Neutrophil (primary cell): ENCODE measurements at regions not wholly inside any gene's neighbourhood (a gene's known extent, or its start where the extent isn't known, plus 50 kb on each side); places are given as distances from the start of the nearest gene placed in this dataset.

Source experiments
- H3K27ac ChIP-seq: fragments of 200-600 bp; sonication (generic); 2 replicates; pipeline ENCODE4 v1.5.1; 2016; ENCODE audit warnings: mild to moderate bottlenecking, moderate library complexity
- H3K27me3 ChIP-seq: fragments of 200-600 bp; sonication (generic); 2 replicates; pipeline ENCODE4 v1.6.0; 2016; ENCODE audit warnings: mild to moderate bottlenecking
- H3K36me3 ChIP-seq: fragments of 200-600 bp; sonication (generic); 2 replicates; pipeline ENCODE4 v1.5.1; 2017
- H3K4me1 ChIP-seq, 2 experiments: fragments of 200-600 bp in 1 of 2; sonication (generic) in 1 of 2; 1 replicate in 1 of 2; 2 replicates in 1 of 2; pipeline versions ENCODE4 v1.5.1 to v1.6.1; 2013 to 2016; ENCODE audit warnings: low read depth in 1 of 2, low read length in 1 of 2, mild to moderate bottlenecking in 1 of 2, moderate library complexity in 1 of 2; ENCODE audit not compliant: control insufficient read depth in 1 of 2, insufficient read depth in 1 of 2
- H3K4me3 ChIP-seq, 2 experiments: fragments of 200-600 bp in 1 of 2; sonication (generic) in 1 of 2; 1 replicate in 1 of 2; 2 replicates in 1 of 2; pipeline ENCODE4 v1.5.1; 2013 to 2016; ENCODE audit warnings: low read depth in 1 of 2, low read length in 1 of 2, mild to moderate bottlenecking in 1 of 2, moderate library complexity in 1 of 2
- H3K9me3 ChIP-seq: fragments of 200-600 bp; sonication (generic); 2 replicates; pipeline ENCODE4 v1.5.1; 2016
- CTCF ChIP-seq: fragments of 200-600 bp; sonication (generic); IDR thresholded peaks from 2 replicates; pipeline ENCODE4 v1.5.1; 2016; ENCODE audit warnings: antibody characterized with exemption

- no peak for TF ChIP-seq CTCF
- Histone ChIP-seq H3K27me3 (no peaks in the 10 kb centered on the region), H3K9me3 (no peaks in the 10 kb centered on the region), H3K27ac (no peak overlapping the region), H3K4me1 (no peaks in the 10 kb centered on the region), H3K36me3 (no peaks in the 10 kb centered on the region), H3K4me3 (no peak overlapping the region)
These were observed 183.9 kb upstream of the WDR11 start for GRCh38 chr10:120667276-120667675.

- Histone ChIP-seq H3K36me3 (no peaks in the 10 kb centered on the region), H3K27ac (no peak overlapping the region), H3K27me3 (no peaks in the 10 kb centered on the region), H3K4me3 (no peak overlapping the region), H3K4me1 (no peaks in the 10 kb centered on the region), H3K9me3 (no peaks in the 10 kb centered on the region)
- TF ChIP-seq CTCF = no peak
These were observed 179.7 kb upstream of the WDR11 start for GRCh38 chr10:120671491-120671890.

- Histone ChIP-seq H3K27ac (no peak overlapping the region), H3K36me3 (no peaks in the 10 kb centered on the region), H3K4me1 (no peaks in the 10 kb centered on the region), H3K9me3 (no peaks in the 10 kb centered on the region), H3K4me3 (no peak overlapping the region), H3K27me3 (no peaks in the 10 kb centered on the region)
- no peak for TF ChIP-seq CTCF
These were observed 167.7 kb upstream of the WDR11 start for GRCh38 chr10:120683454-120683853.

- no peak for TF ChIP-seq CTCF
- H3K27ac ChIP-seq = no peak overlapping the region
- H3K4me3 ChIP-seq = no peak overlapping the region
- no peaks in the 10 kb centered on the region for H3K27me3 ChIP-seq
- H3K36me3 ChIP-seq = no peaks in the 10 kb centered on the region
- no peaks in the 10 kb centered on the region for H3K4me1 ChIP-seq
- no peaks in the 10 kb centered on the region for H3K9me3 ChIP-seq
These were observed 166.9 kb upstream of the WDR11 start for GRCh38 chr10:120684226-120684625.

GRCh38 chr10:120685136-120685535 lies 166.0 kb upstream of the WDR11 start:
- Histone ChIP-seq H3K27me3 (no peaks in the 10 kb centered on the region), H3K4me1 (no peaks in the 10 kb centered on the region), H3K36me3 (no peaks in the 10 kb centered on the region), H3K27ac (no peak overlapping the region), H3K4me3 (no peak overlapping the region), H3K9me3 (no peaks in the 10 kb centered on the region)
- TF ChIP-seq CTCF = no peak

- no peak for TF ChIP-seq CTCF
- Histone ChIP-seq H3K9me3 (no peaks in the 10 kb centered on the region), H3K36me3 (no peaks in the 10 kb centered on the region), H3K4me1 (no peaks in the 10 kb centered on the region), H3K27me3 (no peaks in the 10 kb centered on the region), H3K4me3 (no peak overlapping the region), H3K27ac (no peak overlapping the region)
These were observed 162.2 kb upstream of the WDR11 start for GRCh38 chr10:120688928-120689327.
